Body of pancreas (tissue), 4 donors: ENCODE measurements at regions not wholly inside any gene's neighbourhood (a gene's known extent, or its start where the extent isn't known, plus 50 kb on each side); places are given as distances from the start of the nearest gene placed in this dataset.

Source experiments
- ATAC-seq: fragments of 150-250 bp; one replicate; pipeline ENCODE4 v1.9.1; 2016
- DNase-seq, 4 donors: peaks; one replicate each; pipeline ENCODE4 v3.0.0-alpha.2; 2019
- H3K27ac ChIP-seq, 4 donors: fragments of 200-600 bp; sonication (generic); 1 replicate in 3 of 4; 2 replicates in 1 of 4; pipeline versions ENCODE4 v1.5.1 to v1.6.1; 2016 to 2019; ENCODE audit warnings: mild to moderate bottlenecking in 1 of 4, mixed read lengths in 1 of 4, moderate library complexity in 1 of 4
- H3K27me3 ChIP-seq, 2 donors: fragments of 200-600 bp; sonication (generic); one replicate each; pipeline ENCODE4 v1.6.0; 2016; ENCODE audit warnings: mild to moderate bottlenecking in 1 of 2
- H3K36me3 ChIP-seq, 2 donors: fragments of 200-600 bp; sonication (generic); replicated peaks in 1 of 2; 2 replicates each; pipeline ENCODE4 v1.5.1; 2016; ENCODE audit warnings: low read depth in 2 of 2; ENCODE audit not compliant: insufficient read depth in 1 of 2
- H3K4me1 ChIP-seq: fragments of 200-600 bp; sonication (generic); one replicate; pipeline ENCODE4 v1.6.0; 2016
- H3K4me3 ChIP-seq, 2 donors: fragments of 200-600 bp; sonication (generic); 1 replicate in 1 of 2; 2 replicates in 1 of 2; pipeline ENCODE4 v1.5.1; 2016 to 2019
- H3K9me3 ChIP-seq, 3 donors: fragments of 200-600 bp; sonication (generic); 1 replicate in 2 of 3; 2 replicates in 1 of 3; pipeline ENCODE4 v1.5.1; 2016
- POLR2A ChIP-seq, 3 donors: fragments of 450-650 bp; IDR thresholded peaks; one replicate each; pipeline ENCODE4 v1.6.1; 2016; ENCODE audit warnings: antibody characterized with exemption in 3 of 3, mild to moderate bottlenecking in 2 of 3
- WGBS, 2 donors: methylation state at CpG; one replicate each; pipeline ENCODE4 v1.1.5; 2017; 5-methylcytosine and 5-hydroxymethylcytosine counted together
- intact Hi-C: fragments of 100-400 bp; cut with DNase I; formaldehyde crosslinking; loops from one replicate; pipeline ENCODE4 v1.15.1; 2023
- TF ChIP-seq, protein P1 (sequence below), 7 experiments: fragments of 450-650 bp in 4 of 7; fragments of 200-600 bp in 3 of 7; sonication (generic) in 3 of 7; IDR thresholded peaks; one replicate each; pipeline ENCODE4 v1.5.1; 2016 to 2019; ENCODE audit warnings: antibody characterized with exemption in 7 of 7

DNA sequence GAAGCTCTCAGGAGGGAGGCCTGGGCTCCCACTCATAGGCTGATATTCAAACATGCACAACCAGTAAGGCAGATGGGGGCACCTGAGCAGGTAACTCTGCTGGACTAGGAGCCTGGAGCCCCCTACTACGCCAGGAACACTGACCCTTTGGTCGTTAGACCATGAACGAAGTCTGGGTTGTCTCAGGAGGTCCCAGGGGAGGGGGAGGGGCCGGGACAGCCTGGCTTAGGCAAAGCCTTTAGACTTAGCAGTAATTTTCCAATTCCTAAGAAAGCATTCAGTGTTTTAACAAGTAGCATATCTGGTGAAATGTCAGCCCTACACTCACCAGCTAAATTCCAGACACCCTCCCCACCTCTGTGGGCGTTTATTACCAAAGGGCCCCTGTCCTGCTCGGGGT lies 67.4 kb upstream of the ST8SIA2 start:
- DNase-seq (no peak), ATAC-seq (no peak)
- no peak overlapping the region for H3K4me3 ChIP-seq
- WGBS, 2 donors: 46 to 52% methylated on average over 6 of the region's 6 CpGs
- TF ChIP-seq POLR2A (IDR thresholded peaks at IDR 0.05): no peak
- TF ChIP-seq, protein P1, sequence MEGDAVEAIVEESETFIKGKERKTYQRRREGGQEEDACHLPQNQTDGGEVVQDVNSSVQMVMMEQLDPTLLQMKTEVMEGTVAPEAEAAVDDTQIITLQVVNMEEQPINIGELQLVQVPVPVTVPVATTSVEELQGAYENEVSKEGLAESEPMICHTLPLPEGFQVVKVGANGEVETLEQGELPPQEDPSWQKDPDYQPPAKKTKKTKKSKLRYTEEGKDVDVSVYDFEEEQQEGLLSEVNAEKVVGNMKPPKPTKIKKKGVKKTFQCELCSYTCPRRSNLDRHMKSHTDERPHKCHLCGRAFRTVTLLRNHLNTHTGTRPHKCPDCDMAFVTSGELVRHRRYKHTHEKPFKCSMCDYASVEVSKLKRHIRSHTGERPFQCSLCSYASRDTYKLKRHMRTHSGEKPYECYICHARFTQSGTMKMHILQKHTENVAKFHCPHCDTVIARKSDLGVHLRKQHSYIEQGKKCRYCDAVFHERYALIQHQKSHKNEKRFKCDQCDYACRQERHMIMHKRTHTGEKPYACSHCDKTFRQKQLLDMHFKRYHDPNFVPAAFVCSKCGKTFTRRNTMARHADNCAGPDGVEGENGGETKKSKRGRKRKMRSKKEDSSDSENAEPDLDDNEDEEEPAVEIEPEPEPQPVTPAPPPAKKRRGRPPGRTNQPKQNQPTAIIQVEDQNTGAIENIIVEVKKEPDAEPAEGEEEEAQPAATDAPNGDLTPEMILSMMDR (IDR thresholded peaks at IDR 0.05): no peak
- no peaks in the 10 kb centered on the region for H3K4me1 ChIP-seq
- intact Hi-C loops: no loop called here
- H3K9me3 ChIP-seq: no peaks in the 10 kb centered on the region
- no peak overlapping the region for H3K27ac ChIP-seq
- no peaks in the 10 kb centered on the region for H3K27me3 ChIP-seq
- no peaks in the 10 kb centered on the region for H3K36me3 ChIP-seq

DNA sequence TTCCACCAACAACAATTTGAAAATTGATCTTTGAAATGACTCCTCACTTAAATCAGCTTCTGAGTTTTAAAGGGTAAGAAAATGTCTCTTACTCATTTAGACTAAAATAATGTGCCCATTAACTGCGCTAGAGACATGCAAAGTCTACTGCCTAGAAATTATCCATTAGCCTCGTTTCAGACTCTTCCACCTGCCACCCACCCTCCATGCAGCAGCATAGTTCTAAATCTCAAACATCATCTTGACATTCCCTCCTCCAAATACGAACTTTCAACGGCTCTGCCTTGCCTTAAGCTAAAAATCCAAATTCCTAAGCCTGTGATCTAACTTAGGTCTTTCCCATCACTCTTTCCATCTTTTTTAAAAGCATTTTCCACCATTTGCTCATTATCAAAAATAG lies 66.6 kb upstream of the ST8SIA2 start:
- 53 to 58% methylated on average over 4 of the region's 4 CpGs for WGBS, 2 donors
- Histone ChIP-seq H3K4me3 (no peak overlapping the region), H3K36me3 (no peaks in the 10 kb centered on the region), H3K27me3 (no peaks in the 10 kb centered on the region), H3K4me1 (no peaks in the 10 kb centered on the region), H3K9me3 (no peaks in the 10 kb centered on the region), H3K27ac (no peak overlapping the region)
- DNase-seq: no peak
- TF ChIP-seq, protein P1 (IDR thresholded peaks at IDR 0.05): no peak
- TF ChIP-seq POLR2A (IDR thresholded peaks at IDR 0.05): no peak
- intact Hi-C loops: no loop called here
- ATAC-seq: no peak

DNA sequence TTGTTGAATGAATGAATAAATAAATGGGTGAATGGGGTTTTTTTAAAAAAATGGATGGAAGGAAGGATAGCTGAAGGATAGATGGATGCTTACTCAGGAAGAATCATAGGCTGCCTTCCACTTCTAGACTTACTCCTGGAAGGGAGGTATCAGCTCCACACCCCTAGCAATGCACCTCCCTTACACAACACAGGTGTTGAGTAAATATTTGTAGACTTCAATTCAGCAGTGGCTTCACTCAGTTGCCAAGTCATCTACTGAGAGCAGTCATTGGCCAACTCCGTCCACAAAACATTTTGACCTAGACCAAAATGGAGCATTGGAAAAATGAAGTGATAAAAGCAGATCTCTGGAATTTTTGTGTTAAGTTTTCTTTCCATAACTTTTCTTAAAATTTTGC lies 65.5 kb upstream of the ST8SIA2 start:
- H3K4me3 ChIP-seq: no peak overlapping the region
- no peaks in the 10 kb centered on the region for H3K27me3 ChIP-seq
- 21 to 26% methylated on average over 1 of the region's 1 CpG for WGBS, 2 donors
- ATAC-seq: no peak
- H3K36me3 ChIP-seq: no peaks in the 10 kb centered on the region
- no peaks in the 10 kb centered on the region for H3K9me3 ChIP-seq
- intact Hi-C loops: no loop called here
- no peaks in the 10 kb centered on the region for H3K4me1 ChIP-seq
- no peak overlapping the region for H3K27ac ChIP-seq
- no peak for DNase-seq
- no peak for TF ChIP-seq POLR2A (IDR thresholded peaks at IDR 0.05)
- TF ChIP-seq, protein P1 (IDR thresholded peaks at IDR 0.05): no peak

GRCh38 chr15:92332125-92332899 lies 61.4 kb upstream of the ST8SIA2 start:
- DNase-seq (no peak), ATAC-seq (no peak)
- H3K4me1 ChIP-seq: no peaks in the 10 kb centered on the region
- no peaks in the 10 kb centered on the region for H3K9me3 ChIP-seq
- no peak overlapping the region for H3K27ac ChIP-seq
- H3K27me3 ChIP-seq: no peaks in the 10 kb centered on the region
- intact Hi-C loops: no loop called here
- no peaks in the 10 kb centered on the region for H3K36me3 ChIP-seq
- no peak overlapping the region for H3K4me3 ChIP-seq
- TF ChIP-seq, protein P1 (IDR thresholded peaks at IDR 0.05): no peak
- no peak for TF ChIP-seq POLR2A (IDR thresholded peaks at IDR 0.05)
- 68 to 73% methylated on average over 6 of the region's 6 CpGs for WGBS, 2 donors

GRCh38 chr15:92333709-92334108 lies 60.0 kb upstream of the ST8SIA2 start:
- H3K36me3 ChIP-seq: no peaks in the 10 kb centered on the region
- no peaks in the 10 kb centered on the region for H3K9me3 ChIP-seq
- no peaks in the 10 kb centered on the region for H3K4me1 ChIP-seq
- H3K27ac ChIP-seq: no peak overlapping the region
- no peak for ATAC-seq
- DNase-seq: no peak
- H3K4me3 ChIP-seq: no peak overlapping the region
- WGBS, 2 donors: 84 to 90% methylated on average over 2 of the region's 2 CpGs
- H3K27me3 ChIP-seq: no peaks in the 10 kb centered on the region
- TF ChIP-seq, protein P1 (IDR thresholded peaks at IDR 0.05): no peak
- no peak for TF ChIP-seq POLR2A (IDR thresholded peaks at IDR 0.05)
- intact Hi-C loops: no loop called here
